ENCODE measurements at regions not wholly inside any gene's neighbourhood (a gene's known extent, or its start where the extent isn't known, plus 50 kb on each side); places are given as distances from the start of the nearest gene placed in this dataset.

GRCh38 chr17:71142333-71142732, 973.0 kb downstream of the KCNJ2 start:
- DNase-seq (ENCODE audit: low read depth in 3 of 3): no peak

- DNase-seq (ENCODE audit: low read depth in 3 of 3): no peak
Measured at GRCh38 chr17:71145486-71145885, 975.3 kb upstream of the SOX9 start.

GRCh38 chr17:71147906-71148305, 972.9 kb upstream of the SOX9 start:
- DNase-seq (ENCODE audit: low read depth in 3 of 3): no peak

- DNase-seq (ENCODE audit: low read depth in 3 of 3): no peak
Measured at GRCh38 chr17:71149607-71150006, 971.2 kb upstream of the SOX9 start.

GRCh38 chr17:71157297-71157696, 963.5 kb upstream of the SOX9 start:
- DNase-seq (ENCODE audit: low read depth in 3 of 3): no peak

- no peak for DNase-seq (ENCODE audit: low read depth in 3 of 3)
Measured at GRCh38 chr17:71158437-71158836, 962.4 kb upstream of the SOX9 start.

GRCh38 chr17:71163121-71163812, 957.6 kb upstream of the SOX9 start:
- no peak for DNase-seq (ENCODE audit: low read depth in 3 of 3)

- no peak for DNase-seq (ENCODE audit: low read depth in 3 of 3)
Measured at GRCh38 chr17:71163813-71164122, 957.1 kb upstream of the SOX9 start.

GRCh38 chr17:71164561-71164960, 956.3 kb upstream of the SOX9 start:
- no peak for DNase-seq (ENCODE audit: low read depth in 3 of 3)

GRCh38 chr17:71166311-71166710, 954.5 kb upstream of the SOX9 start:
- DNase-seq (ENCODE audit: low read depth in 3 of 3): no peak

GRCh38 chr17:71168053-71168741, 952.6 kb upstream of the SOX9 start:
- no peak for DNase-seq (ENCODE audit: low read depth in 3 of 3)

GRCh38 chr17:71170070-71170469, 950.8 kb upstream of the SOX9 start:
- no peak for DNase-seq (ENCODE audit: low read depth in 3 of 3)

GRCh38 chr17:71171270-71171669, 949.5 kb upstream of the SOX9 start:
- DNase-seq (ENCODE audit: low read depth in 3 of 3): no peak

- DNase-seq (ENCODE audit: low read depth in 3 of 3): no peak
Measured at GRCh38 chr17:71173991-71174390, 946.8 kb upstream of the SOX9 start.

GRCh38 chr17:71176331-71176730, 944.5 kb upstream of the SOX9 start:
- DNase-seq (ENCODE audit: low read depth in 3 of 3): no peak

- DNase-seq (ENCODE audit: low read depth in 3 of 3): no peak
Measured at GRCh38 chr17:71176928-71177443, 943.8 kb upstream of the SOX9 start.

- no peak for DNase-seq (ENCODE audit: low read depth in 3 of 3)
Measured at GRCh38 chr17:71180801-71181385, 939.9 kb upstream of the SOX9 start.

GRCh38 chr17:71183066-71183660, 937.7 kb upstream of the SOX9 start:
- DNase-seq (ENCODE audit: low read depth in 3 of 3): no peak

- no peak for DNase-seq (ENCODE audit: low read depth in 3 of 3)
Measured at GRCh38 chr17:71184716-71185115, 936.1 kb upstream of the SOX9 start.

GRCh38 chr17:71187145-71187878, 933.5 kb upstream of the SOX9 start:
- DNase-seq (ENCODE audit: low read depth in 3 of 3): no peak

- no peak for DNase-seq (ENCODE audit: low read depth in 3 of 3)
Measured at GRCh38 chr17:71188811-71189492, 931.9 kb upstream of the SOX9 start.

GRCh38 chr17:71189493-71189831, 931.4 kb upstream of the SOX9 start:
- no peak for DNase-seq (ENCODE audit: low read depth in 3 of 3)
